GM19351 (cell line): ENCODE measurements at regions not wholly inside any gene's neighbourhood (a gene's known extent, or its start where the extent isn't known, plus 50 kb on each side); places are given as distances from the start of the nearest gene placed in this dataset.
"Not testable (repeated sequence)": the region's sequence is repeated elsewhere in the genome, so short reads cannot be mapped to it uniquely, and the experiment has no call there.

Source experiments
- ATAC-seq: cut with Tn5 transposase; IDR thresholded peaks from one replicate; pipeline ENCODE4 v1.9.1; 2021; ENCODE audit warnings: mild to moderate bottlenecking, moderate library complexity; ENCODE audit not compliant: unreplicated experiment

- no peak for ATAC-seq
Observed at GRCh38 chr1:118473825-118474224, 288.8 kb upstream of the SPAG17 start.

DNA sequence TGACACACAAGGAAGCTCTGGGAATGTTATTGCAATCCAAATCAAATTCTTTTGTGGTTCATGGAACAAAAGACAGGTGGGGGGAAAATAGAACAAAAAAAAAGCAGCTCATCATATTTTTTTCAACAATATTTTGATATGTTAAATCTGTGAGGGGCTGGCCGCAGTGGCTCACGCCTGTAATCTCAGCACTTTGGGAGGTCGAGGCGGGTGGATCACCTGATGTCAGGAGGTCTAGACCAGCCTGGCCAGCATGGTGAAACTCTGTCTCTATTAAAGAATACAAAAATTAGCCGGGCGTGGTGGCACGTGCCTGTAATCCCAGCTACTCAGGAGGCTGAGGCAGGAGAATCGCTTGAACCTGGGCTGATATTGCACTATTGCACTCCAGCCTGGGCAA, 279.4 kb upstream of the SPAG17 start:
- ATAC-seq: not testable (repeated sequence)

DNA sequence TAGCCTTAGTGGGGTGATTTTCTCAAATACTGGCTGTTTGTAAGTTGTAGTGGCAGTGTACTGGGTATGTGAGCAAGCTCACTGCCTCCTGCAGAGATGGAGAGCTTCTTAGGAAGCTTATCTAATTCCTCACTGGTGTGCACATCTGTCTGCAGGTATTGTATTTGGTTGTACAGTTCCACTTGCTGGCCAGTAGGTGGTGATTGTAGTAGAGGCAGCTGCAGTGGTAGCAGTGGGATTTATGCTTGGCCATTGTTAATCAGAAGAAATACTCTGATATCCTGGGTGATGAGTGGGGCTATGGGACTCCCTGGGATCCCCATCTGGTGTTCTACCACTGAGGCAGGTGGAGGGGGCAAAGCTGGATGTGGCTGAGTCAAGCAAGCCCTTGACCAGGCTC, 276.1 kb upstream of the SPAG17 start:
- ATAC-seq: no peak

- no peak for ATAC-seq
Observed at GRCh38 chr1:118459871-118460270, 274.8 kb upstream of the SPAG17 start.

DNA sequence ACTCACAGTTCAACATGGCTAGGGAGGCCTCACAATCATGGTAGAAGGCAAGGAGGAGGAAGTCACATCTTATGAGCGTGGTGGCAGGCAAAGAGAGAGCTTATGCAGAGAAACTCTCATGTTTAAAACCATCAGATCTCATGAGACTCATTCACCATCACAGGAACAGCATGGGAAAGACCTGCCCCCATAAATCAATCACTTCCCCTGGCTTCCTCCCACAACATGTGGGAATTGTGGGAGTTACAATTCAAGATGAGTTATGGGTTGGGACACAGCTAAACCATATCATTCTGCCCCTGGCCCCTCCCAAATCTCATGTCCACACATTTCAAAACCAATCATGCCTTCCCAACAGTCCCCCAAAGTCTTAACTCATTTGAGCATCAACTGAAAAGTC, 268.8 kb upstream of the SPAG17 start:
- ATAC-seq: not testable (repeated sequence)

- ATAC-seq: no peak
Observed at GRCh38 chr1:118445156-118445555, 260.1 kb upstream of the SPAG17 start.

DNA sequence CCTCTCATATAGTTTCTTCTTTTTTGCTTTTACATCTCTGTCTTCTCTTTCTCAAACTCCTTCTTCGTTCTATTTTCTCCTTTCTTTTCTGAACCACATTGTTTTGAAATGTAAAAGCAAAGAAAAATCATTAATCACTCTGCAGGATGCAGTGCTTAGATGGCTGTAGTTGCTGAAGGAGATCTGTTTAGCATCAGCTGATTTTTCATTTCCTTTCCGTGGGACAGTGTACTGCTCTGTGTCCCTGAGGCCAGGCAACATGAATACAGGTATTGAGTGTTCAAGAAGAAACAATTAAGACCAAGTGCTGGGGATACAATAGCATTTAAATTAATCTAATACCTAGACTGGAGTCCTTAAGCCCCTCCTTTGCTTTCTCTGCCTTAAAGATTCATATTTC, 257.2 kb upstream of the SPAG17 start:
- no peak for ATAC-seq

DNA sequence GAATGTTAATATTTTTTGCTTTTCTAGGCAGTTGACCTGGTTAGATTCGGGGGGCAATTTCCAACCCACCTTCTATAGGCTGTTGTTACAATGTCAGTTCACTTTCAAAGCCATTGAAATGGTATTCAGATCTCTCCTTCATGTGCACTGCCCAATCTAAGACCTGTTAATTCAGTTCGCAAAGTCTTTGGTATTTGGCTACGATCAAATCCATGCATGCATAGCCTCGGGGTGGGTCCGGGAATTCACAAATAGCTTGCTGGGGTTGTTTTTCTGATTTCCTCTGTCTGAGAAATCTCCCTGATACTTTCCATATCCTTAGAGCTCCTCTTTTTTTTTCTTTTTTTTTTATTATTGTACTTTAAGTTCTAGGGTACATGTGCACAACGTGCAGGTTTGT, 252.6 kb upstream of the SPAG17 start:
- no peak for ATAC-seq

DNA sequence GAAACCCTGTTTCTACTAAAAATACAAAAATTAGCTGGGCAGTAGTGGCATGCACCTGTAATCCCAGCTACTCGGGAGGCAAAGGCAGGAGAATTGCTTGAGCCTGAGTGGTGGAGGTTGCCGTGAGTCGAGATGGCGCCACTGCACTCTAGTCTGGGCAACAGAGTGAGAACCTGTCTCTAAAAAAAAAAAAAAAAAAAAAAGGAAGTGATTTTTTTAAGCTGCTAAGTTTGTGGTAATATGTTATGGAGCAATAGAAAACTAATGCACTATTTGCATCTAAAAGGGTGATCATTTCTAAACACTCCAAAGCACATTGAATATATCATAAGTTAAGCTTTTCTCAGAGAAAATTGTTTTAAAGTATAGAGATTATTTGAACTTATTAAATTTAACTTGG, 244.8 kb upstream of the SPAG17 start:
- ATAC-seq: no peak

- ATAC-seq: no peak
Observed at GRCh38 chr1:118421868-118422350, 236.9 kb upstream of the SPAG17 start.

DNA sequence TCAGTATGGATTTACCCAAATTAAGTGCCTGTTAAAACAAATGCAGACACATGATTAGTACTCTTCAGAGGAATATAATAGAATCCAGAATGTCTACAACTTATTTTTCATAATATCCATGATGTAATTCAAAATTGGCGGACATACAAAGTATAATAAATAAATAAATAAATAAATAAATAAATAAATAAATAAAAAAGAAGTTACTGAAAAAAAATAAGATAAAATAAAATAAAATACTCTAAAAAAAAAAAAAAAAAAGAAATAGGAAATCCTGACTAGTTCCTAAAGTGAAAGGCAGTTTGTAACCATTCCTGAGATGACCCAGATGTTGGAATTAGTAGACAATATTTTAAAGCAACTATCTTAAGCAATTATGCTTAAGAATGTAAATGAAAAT, 219.0 kb upstream of the SPAG17 start:
- no peak for ATAC-seq

DNA sequence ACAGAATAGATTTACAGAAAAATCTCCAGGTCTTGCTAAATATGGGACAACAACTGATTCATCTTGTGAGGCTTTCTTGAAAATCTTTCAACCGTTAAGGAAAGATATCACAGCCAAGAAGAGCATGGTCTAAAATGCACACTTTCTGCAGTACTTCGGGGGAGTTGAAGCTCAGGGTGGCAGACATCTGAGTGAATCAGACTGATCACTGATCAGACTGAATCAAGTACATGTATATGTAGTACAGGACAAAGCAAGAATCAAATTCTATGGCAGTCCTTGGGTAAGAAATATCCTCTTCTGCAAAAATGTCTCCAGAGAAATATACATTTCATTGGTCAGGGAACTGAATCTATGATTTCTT, 212.4 kb upstream of the SPAG17 start:
- no peak for ATAC-seq

GRCh38 chr1:118396829-118397495, 211.9 kb upstream of the SPAG17 start:
- ATAC-seq: no peak

GRCh38 chr1:118396279-118396678, 211.3 kb upstream of the SPAG17 start:
- ATAC-seq: no peak

DNA sequence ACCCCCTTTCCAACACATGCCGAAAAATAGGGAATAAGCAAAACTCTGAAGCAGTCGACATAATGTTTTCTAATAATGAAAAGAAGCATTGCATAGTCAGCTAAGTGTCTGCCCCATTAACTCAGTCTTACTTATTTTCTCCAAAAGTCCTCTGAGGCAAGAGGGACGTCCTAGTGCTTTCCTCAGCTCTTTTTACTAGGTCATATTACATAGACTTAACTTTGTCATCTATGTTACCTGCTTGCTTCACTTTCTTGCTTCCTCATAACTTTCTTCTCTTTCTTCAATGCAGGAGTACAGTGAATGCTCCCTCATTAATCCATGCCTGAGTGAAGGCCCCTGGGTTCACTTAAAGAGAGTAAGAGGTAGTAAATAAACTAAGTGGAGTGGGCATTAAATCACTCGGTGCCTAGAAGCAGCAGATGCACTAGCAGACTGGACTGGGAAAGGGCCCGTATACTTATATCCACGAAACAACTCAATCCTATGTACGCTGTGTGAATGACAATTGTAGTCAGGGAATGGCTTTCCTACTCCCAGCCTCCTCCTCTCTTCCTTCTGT, 210.5 kb upstream of the SPAG17 start:
- no peak for ATAC-seq

DNA sequence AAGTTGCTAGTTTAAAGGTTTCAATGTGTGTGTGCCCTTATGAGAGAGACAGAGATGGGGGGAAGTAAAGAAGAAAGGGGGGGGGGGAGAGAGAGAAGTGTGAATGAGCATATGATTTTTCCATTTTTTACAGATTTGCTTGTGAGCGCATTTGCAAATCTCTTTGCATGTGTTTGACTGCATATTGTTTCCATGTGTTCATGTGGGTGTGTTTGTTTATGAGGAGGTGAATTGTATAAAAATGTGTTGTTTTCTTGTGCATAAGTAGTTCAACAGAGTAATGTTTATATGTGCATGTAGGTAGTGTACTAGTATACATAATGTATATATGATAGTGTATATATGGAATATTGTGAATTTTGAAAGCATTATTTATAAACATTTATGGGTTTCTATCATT, 205.9 kb upstream of the SPAG17 start:
- ATAC-seq: no peak

DNA sequence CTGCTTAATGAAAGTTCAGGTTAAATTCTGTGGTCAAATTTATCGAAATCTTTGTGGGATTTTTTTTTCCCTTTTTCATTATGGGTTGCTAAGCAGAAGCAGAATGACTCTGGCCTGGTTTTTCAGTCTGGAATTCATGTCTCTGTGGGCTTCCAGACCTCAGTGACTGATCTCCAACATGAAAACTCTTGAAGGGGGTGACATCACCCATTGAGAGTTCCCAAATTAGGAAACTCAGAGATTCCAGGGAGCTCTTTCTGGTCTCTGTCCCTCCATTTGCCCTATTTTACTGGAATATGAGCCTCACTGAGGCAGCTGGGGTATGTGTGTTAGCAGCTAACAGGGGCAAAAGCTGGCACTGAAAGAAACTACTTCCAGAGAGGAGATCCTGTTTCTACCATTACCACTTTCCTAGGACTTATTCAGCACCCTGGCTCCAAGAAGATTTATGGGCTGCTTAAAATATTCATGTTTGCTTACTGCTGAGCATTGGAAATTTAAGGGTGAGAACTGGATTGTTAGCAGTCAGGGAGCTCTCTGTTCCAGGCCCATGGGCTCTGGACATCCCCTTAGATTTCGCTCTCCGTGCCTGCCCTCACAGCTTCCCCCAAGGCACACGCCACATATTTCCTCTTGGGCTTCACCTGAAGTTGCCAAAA, 203.4 kb upstream of the SPAG17 start:
- no peak for ATAC-seq

- ATAC-seq: no peak
Observed at GRCh38 chr1:118381197-118381869, 196.3 kb upstream of the SPAG17 start.

GRCh38 chr1:118377183-118377582, 192.2 kb upstream of the SPAG17 start:
- ATAC-seq: not testable (repeated sequence)

GRCh38 chr1:118371612-118372011, 186.6 kb upstream of the SPAG17 start:
- ATAC-seq: no peak

DNA sequence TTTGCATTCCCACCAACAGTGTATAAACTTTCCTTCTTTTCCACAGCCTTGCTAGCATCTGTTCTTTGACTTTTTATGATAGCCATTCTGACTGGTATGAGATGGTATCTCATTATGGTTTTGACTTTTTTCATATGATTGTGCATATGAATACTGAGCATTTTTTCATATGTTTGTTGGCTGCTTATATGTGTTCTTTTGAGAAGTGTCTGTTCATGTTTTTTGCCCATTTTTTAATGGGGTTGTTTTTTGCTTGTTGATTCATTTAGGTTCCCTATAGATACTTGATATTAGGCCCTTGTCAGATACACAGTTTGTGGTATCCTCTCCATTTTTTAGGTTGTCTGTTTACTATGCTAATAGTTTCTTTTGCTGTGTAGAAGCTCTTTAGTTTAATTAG, 185.8 kb upstream of the SPAG17 start:
- no peak for ATAC-seq

GRCh38 chr1:118366286-118366685, 181.3 kb upstream of the SPAG17 start:
- ATAC-seq: no peak
